Caco-2 (cell line): ENCODE measurements at regions not wholly inside any gene's neighbourhood (a gene's known extent, or its start where the extent isn't known, plus 50 kb on each side); places are given as distances from the start of the nearest gene placed in this dataset.

Experiments
- BruUV-seq: library from RNA; stranded (reverse); fragments of 400-500 nt; replicated peaks from 2 replicates; lab custom pipeline; 2021; lab: Mats Ljungman, UMichigan
- CTCF ChIA-PET: fragments of 300-600 bp; sonication (Branson Sonifier 250); formaldehyde crosslinking; loops from one replicate; lab custom pipeline; 2022; ENCODE audit warnings: antibody characterized with exemption; lab: Charles Lee
- POLR2A ChIA-PET: fragments of 300-600 bp; sonication (Branson Sonifier 250); formaldehyde crosslinking; loops from one replicate; lab custom pipeline; 2022; ENCODE audit warnings: antibody characterized with exemption; lab: Charles Lee
- DNase-seq, 2 experiments: peaks; one replicate each; pipeline versions ENCODE4 v3.0.0 to v3.0.0-alpha.2; 2020 to 2022
- H3K27me3 ChIP-seq: replicated peaks from 2 replicates; pipeline ENCODE4 v1.6.0; 2011; ENCODE audit warnings: low read length; ENCODE audit not compliant: control insufficient read depth, insufficient read depth
- H3K36me3 ChIP-seq: 2 replicates; pipeline ENCODE4 v1.5.1; 2011; ENCODE audit warnings: low read length; ENCODE audit not compliant: control insufficient read depth, insufficient read depth
- H3K4me1 ChIP-seq: fragments of 250-450 bp; sonication (Bioruptor Pico); 2 replicates; pipeline ENCODE4 v1.5.1; 2020; ENCODE audit warnings: mild to moderate bottlenecking
- H3K4me3 ChIP-seq: 2 replicates; pipeline ENCODE4 v1.5.1; 2011; ENCODE audit warnings: low read depth, mild to moderate bottlenecking, control low read depth, low read length
- H3K9me3 ChIP-seq: fragments of 250-450 bp; sonication (Bioruptor Pico); 2 replicates; pipeline ENCODE4 v1.5.1; 2020; ENCODE audit warnings: mild to moderate bottlenecking, moderate library complexity
- H3K27ac Mint-ChIP-seq: one replicate; pipeline ENCODE4 v1.8.0; 2022; ENCODE audit warnings: mixed read lengths; ENCODE audit not compliant: unreplicated experiment
- H3K27me3 Mint-ChIP-seq: one replicate; pipeline ENCODE4 v1.8.0; 2022; ENCODE audit warnings: mixed read lengths; ENCODE audit not compliant: insufficient read depth, unreplicated experiment
- H3K36me3 Mint-ChIP-seq: one replicate; pipeline ENCODE4 v1.8.0; 2022; ENCODE audit warnings: mild to moderate bottlenecking, mixed read lengths; ENCODE audit not compliant: insufficient read depth, unreplicated experiment
- H3K4me1 Mint-ChIP-seq: one replicate; pipeline ENCODE4 v1.8.0; 2022; ENCODE audit warnings: low read depth, mixed read lengths; ENCODE audit not compliant: unreplicated experiment
- H3K4me3 Mint-ChIP-seq: one replicate; pipeline ENCODE4 v1.8.0; 2022; ENCODE audit warnings: mild to moderate bottlenecking, moderate library complexity, mixed read lengths; ENCODE audit not compliant: unreplicated experiment
- H3K9me3 Mint-ChIP-seq: one replicate; pipeline ENCODE4 v1.8.0; 2022; ENCODE audit warnings: mixed read lengths; ENCODE audit not compliant: unreplicated experiment
- CTCF ChIP-seq, 2 experiments: fragments of 200-600 bp in 1 of 2; IDR thresholded peaks; 1 replicate in 1 of 2; 2 replicates in 1 of 2; pipeline versions ENCODE4 v1.5.1 to v1.8.0; 2011 to 2022; ENCODE audit warnings: antibody characterized with exemption in 1 of 2, control low read depth in 1 of 2, inconsistent platforms in 1 of 2, low read depth in 1 of 2, low read length in 1 of 2, mild to moderate bottlenecking in 1 of 2, moderate library complexity in 1 of 2; ENCODE audit not compliant: insufficient read depth in 1 of 2, severe bottlenecking in 1 of 2, unreplicated experiment in 1 of 2
- intact Hi-C: fragments of 100-400 bp; cut with micrococcal nuclease; formaldehyde crosslinking; loops from one replicate; pipeline ENCODE4 v1.10.0; 2022; ENCODE audit not compliant: unreplicated experiment

DNA sequence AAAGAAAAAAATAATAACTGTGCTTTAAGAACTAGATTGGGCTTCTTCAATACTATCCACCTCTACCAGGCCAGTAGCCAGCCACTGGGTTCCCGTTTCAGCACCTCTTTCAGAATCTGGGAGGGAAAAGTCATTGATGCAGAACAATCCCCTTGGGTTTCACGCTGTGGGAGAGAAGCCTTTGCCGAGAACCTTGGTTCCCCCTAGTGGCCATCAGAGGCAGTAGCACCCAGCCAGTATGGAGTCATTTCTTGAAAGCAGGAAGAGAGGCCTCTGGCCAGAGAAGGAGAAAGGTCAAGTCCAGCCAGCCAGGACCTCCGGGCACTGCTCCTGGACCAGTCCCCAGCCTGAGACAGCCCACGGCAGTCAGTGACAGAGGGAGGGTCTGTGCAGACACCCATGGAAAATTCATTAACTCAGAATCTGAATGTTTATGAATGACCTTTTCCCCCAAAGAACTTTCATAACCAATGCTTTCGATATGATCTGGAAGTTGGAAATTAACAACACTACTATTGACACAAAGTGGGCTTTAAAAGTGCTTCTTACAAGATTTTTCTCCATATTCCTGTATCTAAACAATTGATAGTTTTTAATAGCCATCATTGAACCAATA, 51.2 kb upstream of the CDH5 start:
- Mint-ChIP-seq H3K4me3 (no peak overlapping the region), H3K36me3 (no peaks in the 10 kb centered on the region), H3K4me1 (no peaks in the 10 kb centered on the region), H3K27me3 (peaks cover 5% of the 10 kb centered on the region), H3K9me3 (no peaks in the 10 kb centered on the region), H3K27ac (no peak overlapping the region)
- no peaks in the 10 kb centered on the region for H3K36me3 ChIP-seq
- ChIA-PET CTCF (interaction anchor here (0.6 to 1.0 kb wide), 3 partner anchors 37 to 44 kb away, joined by 3 to 9 read pairs (median 5); no protein-coding TSS in a partner anchor), POLR2A (no interaction called here)
- no TSS peak for BruUV-seq
- H3K27me3 ChIP-seq = peaks cover 2% of the 10 kb centered on the region; the same call in 1 of the 2 replicates
- peaks cover 3% of the 10 kb centered on the region; the same call in 1 of the 2 replicates for H3K4me1 ChIP-seq
- intact Hi-C loops = loop anchor here (1.0 kb wide), 1 partner anchor 39 kb away; no protein-coding TSS in a partner anchor
- peak; percentile 78 to 83 for DNase-seq
- H3K9me3 ChIP-seq = no peaks in the 10 kb centered on the region
- TF ChIP-seq CTCF (IDR thresholded peaks at IDR 0.05; ENCODE audit: insufficient read depth in 1 of 2, low read depth in 1 of 2, low read length in 1 of 2, severe bottlenecking in 1 of 2, unreplicated experiment in 1 of 2) = peak; percentile 97 to 99
- H3K4me3 ChIP-seq = no peak overlapping the region

DNA sequence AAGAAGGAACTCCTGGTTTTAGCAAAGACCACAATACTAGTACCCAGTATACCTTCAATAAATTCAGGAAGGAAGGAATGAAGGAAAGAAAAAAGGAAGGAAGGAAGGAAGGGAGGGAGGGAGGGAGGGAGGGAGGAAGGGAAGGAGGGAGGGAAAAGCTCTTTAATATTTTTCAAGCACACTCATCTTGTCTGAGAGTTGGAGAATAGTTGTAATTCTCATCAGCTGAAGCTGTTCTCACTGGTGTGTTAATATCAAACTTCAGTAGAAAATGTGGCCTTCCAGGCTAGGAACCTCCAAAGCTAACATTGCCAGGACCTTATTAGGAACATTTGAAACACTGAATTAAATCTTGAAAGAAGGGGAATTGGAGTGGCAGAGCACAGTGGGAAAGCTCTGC, 55.2 kb upstream of the CDH5 start:
- H3K36me3 Mint-ChIP-seq = no peaks in the 10 kb centered on the region
- DNase-seq = no peak
- no peaks in the 10 kb centered on the region for H3K9me3 ChIP-seq
- ChIA-PET POLR2A (no interaction called here), CTCF (no interaction called here)
- H3K4me1 Mint-ChIP-seq = no peaks in the 10 kb centered on the region
- no peak overlapping the region for H3K4me3 ChIP-seq
- intact Hi-C loops = no loop called here
- H3K36me3 ChIP-seq = no peaks in the 10 kb centered on the region
- no TSS peak for BruUV-seq
- H3K27me3 ChIP-seq = peaks cover 2% of the 10 kb centered on the region
- H3K27ac Mint-ChIP-seq = no peak overlapping the region
- H3K27me3 Mint-ChIP-seq = peaks cover 22% of the 10 kb centered on the region
- no peaks in the 10 kb centered on the region for H3K9me3 Mint-ChIP-seq
- TF ChIP-seq CTCF (IDR thresholded peaks at IDR 0.05; ENCODE audit: insufficient read depth in 1 of 2, low read depth in 1 of 2, low read length in 1 of 2, severe bottlenecking in 1 of 2, unreplicated experiment in 1 of 2) = no peak
- no peak overlapping the region for H3K4me3 Mint-ChIP-seq
- H3K4me1 ChIP-seq = peaks cover 3% of the 10 kb centered on the region; the same call in 1 of the 2 replicates

- POLR2A ChIA-PET = no interaction called here
- no TSS peak for BruUV-seq
- Histone ChIP-seq H3K4me3 (no peak overlapping the region), H3K27me3 (peaks cover 2% of the 10 kb centered on the region), H3K4me1 (no peaks in the 10 kb centered on the region), H3K9me3 (no peaks in the 10 kb centered on the region), H3K36me3 (no peaks in the 10 kb centered on the region)
- no peak for DNase-seq
- Mint-ChIP-seq H3K27ac (no peak overlapping the region), H3K9me3 (no peaks in the 10 kb centered on the region), H3K4me3 (no peak overlapping the region), H3K4me1 (no peaks in the 10 kb centered on the region), H3K36me3 (no peaks in the 10 kb centered on the region), H3K27me3 (peaks cover 31% of the 10 kb centered on the region)
- intact Hi-C loops = no loop called here
- CTCF ChIA-PET = no interaction called here
- no peak for TF ChIP-seq CTCF (IDR thresholded peaks at IDR 0.05; ENCODE audit: insufficient read depth in 1 of 2, low read depth in 1 of 2, low read length in 1 of 2, severe bottlenecking in 1 of 2, unreplicated experiment in 1 of 2)
These were observed 57.2 kb upstream of the CDH5 start for GRCh38 chr16:66309215-66309807.
